HG03095 (cell line): ENCODE measurements at regions not wholly inside any gene's neighbourhood (a gene's known extent, or its start where the extent isn't known, plus 50 kb on each side); places are given as distances from the start of the nearest gene placed in this dataset.

Source experiments
- ATAC-seq: cut with Tn5 transposase; IDR thresholded peaks from one replicate; pipeline ENCODE4 v1.9.1; 2021; ENCODE audit warnings: moderate library complexity; ENCODE audit not compliant: unreplicated experiment

GRCh38 chr6:14969126-14969525 is 276.7 kb upstream of the JARID2 start:
- ATAC-seq = no peak

DNA sequence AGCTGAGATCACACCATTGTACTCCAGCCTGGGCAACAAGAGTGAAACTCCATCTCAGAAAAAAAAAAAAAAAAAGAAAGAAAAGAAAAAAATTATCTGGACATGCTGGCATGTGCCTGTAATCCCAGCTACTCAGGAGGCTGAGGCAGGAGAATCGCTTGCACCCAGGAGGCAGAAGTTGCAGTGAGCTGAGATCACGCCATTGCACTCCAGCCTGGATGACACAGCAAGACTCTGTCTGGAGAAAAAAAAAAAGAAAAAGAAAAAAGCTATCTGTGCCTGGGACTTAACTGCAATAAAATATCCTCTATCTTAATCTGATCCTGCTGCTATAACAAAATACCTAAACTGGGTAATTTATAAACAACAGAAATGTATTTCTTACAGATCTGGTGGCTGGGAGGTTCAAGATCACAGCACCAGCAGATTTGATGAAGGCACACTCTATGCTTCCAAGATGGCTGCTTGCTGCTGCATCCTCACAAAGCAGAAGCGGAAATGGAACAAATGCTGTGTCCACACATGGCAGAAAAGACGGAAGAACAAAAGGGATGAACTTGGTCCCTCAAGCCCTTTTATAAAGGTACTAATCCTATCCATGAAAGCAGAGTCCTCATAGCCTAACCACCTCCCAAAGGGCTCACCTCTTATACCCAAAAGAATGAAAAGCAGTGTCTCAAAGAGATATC is 273.3 kb upstream of the JARID2 start:
- no peak for ATAC-seq

- ATAC-seq = no peak
Observed at GRCh38 chr6:14974372-14974771, 271.5 kb upstream of the JARID2 start.

GRCh38 chr6:14974792-14975470 is 270.9 kb upstream of the JARID2 start:
- ATAC-seq = no peak

DNA sequence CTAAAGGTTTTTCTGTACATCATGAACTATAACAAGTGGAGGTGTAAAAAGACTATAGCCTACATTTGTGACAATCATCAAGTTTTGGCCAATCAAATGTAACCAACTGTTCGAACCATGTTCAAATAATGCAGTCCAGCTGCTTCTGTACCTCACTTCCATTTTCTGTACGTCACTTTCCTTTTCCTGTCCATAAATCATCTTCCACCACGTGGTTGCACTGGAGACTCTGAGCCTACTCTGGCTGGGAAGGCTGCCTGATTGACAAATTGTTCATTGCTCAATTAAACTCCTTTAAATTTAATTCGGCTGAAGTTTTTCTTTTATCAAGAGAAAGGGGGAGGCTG is 270.4 kb upstream of the JARID2 start:
- ATAC-seq = no peak

GRCh38 chr6:14977747-14978382 is 268.0 kb upstream of the JARID2 start:
- no peak for ATAC-seq

DNA sequence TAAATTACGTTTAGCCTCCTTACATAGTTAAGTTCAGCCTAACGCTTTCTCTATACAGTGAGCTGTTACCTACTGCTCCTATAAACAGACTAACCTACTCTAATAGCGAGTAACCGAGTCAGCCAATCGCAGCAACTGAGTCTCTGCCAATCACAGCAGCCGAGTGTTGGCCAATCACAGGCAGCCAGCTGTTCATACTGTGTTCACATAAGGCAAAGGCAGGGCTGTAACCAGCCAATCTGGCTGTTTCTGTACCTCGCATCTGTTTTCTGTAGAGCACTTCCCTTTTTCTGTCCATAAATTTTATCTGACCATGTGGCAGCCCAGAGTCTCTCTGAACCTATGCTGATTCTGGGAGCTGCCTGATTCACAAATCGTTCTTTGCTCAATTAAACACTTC is 263.9 kb upstream of the JARID2 start:
- ATAC-seq = no peak

- ATAC-seq = no peak
Observed at GRCh38 chr6:14983599-14984518, 262.0 kb upstream of the JARID2 start.

DNA sequence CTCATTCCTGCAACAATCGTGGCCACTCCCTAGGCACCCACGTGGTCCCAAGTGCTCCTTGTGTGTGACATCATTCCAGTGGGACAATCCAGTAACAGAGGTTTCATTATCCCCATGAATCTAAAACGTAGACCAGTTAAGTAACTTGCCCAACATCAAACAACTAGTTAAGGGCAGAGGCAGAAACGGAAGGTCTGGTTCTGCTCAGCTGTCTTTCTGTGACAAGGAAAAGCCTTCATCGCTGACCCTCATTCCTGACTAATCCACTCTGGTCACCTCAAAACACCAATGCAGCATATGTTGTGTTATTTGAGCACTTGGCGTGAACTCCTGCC is 261.4 kb upstream of the JARID2 start:
- no peak for ATAC-seq

DNA sequence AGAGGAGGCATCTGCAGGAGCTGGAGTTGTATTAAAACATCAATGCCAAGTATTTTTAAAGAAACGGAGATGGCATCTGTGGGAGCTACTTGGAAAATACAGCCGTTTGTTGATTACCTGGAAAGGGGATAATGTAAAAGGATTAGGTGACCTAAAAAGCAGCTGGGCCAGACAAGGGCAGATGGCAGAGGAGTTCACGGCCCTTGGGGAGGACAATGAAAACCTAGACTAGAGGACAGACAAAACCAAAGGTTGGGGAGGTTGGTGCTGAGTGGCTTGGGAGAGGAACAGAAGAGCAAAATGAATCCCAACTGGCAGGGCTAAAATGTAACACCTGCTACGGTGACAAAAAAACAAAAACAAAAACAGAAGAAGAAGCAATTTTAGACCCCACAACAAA is 260.5 kb upstream of the JARID2 start:
- ATAC-seq = no peak

DNA sequence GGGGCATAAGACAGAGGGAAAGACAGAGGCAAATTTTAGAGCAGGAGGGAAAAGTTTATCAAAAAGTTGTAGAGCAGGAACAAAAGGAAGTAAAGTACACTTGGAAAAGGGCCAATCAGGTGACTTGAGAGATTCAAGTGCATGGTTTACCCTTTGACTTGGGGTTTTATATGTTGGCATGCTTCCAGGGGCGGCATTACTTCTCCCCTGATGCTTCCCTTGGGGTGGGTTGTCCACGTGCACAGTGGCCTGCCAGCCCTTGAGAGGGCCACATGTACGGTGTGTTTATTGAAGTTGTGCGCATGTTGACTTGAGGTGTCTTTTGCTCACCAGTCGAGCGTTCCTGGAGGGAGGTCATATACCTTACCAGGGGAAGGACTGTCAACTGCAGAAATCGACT is 259.5 kb upstream of the JARID2 start:
- no peak for ATAC-seq

DNA sequence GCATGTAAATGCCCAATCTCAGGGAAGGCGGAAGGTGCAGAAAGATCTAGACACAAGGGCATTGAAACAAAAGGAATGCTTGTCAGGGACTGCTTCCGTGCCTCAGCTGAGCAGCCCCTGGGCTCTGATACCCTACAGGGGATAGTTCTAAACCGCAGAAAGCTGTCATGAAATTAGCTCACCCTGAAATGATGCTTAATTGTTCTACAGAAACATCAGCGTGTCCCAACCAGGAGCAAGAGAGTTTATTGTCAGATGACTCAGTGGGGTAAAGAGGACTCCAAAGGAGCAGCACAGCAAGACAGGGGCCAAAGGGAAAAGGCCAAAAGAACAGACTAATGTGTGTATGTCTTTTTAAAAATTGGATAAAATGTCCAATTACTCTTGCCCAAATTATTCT is 258.4 kb upstream of the JARID2 start:
- no peak for ATAC-seq

DNA sequence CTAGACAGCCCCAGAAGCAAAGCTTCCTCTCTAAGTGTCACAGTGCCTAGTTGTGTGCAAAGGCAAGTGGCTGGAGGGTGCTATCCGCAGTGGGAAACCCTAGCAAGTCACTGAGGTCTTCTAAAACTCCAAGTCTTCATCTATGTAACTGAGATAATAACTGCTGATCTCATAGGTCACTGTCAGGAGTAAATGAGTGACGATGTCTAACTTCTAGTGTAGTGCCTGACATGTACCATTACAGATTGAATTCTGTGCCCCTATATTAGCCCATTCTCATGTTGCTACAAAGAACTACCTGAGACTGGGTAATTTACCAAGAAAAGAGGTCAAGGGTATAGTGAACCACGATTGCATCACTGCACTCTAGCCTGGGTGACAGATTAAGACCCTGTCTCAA is 253.5 kb upstream of the JARID2 start:
- ATAC-seq = no peak

- ATAC-seq = no peak
Observed at GRCh38 chr6:14995208-14995607, 250.7 kb upstream of the JARID2 start.

DNA sequence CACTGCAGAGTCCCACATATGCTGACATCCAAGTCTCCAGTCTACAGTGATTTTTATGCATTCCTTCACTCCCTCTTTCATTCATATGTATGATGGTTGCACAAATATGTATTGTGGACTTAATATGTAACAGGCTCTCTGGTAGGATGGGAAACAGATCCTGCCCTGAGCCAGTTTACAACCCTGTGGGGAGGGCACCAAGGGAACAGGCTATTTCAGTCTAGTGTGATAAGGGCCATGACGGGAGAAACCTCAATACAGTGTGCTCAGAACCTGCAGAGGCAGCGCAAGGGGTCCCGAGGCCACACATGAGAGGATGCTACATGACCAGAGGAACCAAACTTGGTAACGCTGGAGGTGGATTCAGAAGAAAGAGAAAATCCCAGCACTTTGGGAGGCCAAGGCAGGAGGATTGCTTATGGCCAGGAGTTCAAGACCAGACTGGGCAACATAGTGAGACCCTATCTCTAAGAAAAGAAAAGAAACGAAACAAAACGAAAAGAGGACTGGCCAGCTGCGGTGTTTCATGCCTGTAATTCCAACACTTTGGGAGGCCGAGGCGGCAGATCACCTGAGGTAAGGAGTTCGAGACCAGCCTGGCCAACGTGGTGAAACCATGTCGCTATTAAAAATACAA is 249.8 kb upstream of the JARID2 start:
- no peak for ATAC-seq

DNA sequence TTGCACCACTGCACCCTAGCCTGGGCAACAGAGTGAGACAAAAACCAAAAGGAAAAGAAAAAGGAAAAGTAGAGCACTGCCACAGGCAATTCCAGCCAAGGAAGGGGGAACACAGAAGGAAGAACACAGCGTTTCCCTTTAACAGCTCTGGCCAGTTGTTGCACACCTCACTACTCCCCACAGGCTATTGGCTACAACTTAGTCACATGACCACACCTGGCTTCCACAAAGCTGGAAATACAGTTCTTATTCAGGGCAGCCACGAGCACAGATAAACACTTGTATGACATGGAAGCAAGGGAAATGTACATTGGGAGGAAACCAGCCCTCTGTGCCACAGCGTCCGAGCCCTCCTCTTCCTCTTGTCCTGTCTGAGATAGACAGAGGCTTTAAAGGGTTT is 249.0 kb upstream of the JARID2 start:
- no peak for ATAC-seq

DNA sequence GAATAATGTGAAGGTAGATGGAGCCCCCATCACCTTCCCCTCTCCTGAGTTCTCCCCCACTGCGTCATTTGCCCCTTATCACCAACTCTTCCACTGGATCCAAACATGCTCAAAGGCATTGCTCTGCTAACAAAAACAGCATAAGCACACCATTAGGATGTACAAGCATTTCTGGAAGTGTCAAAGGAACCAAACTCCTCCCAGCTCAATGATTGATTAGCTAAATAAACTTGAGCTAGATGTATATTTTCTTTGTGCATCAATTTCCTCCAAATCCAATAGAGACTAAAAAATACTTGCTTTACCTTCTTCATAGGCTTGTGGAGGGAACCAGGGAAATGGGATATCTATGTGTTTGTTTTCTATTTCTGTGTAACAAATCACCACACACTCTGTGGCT is 248.4 kb upstream of the JARID2 start:
- ATAC-seq = no peak

DNA sequence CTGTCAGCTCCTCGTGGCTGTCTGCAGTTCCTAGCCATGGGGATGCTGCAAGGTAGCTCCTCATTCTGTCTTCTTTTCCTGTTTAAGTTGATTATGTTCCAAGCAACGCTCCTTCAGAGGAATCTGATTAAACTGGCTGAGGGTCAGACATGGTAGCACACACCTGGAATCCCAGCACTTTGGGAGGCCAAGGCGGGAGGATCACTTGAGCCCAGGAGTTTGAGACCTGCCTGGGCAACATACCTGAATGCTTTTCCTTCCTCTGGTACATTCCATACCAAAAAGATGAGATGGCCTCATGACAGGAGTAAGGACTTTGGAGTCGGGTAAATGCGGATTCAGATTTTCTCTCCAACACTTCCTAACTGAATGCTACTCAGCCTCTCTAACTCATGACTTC is 246.8 kb upstream of the JARID2 start:
- ATAC-seq = no peak

DNA sequence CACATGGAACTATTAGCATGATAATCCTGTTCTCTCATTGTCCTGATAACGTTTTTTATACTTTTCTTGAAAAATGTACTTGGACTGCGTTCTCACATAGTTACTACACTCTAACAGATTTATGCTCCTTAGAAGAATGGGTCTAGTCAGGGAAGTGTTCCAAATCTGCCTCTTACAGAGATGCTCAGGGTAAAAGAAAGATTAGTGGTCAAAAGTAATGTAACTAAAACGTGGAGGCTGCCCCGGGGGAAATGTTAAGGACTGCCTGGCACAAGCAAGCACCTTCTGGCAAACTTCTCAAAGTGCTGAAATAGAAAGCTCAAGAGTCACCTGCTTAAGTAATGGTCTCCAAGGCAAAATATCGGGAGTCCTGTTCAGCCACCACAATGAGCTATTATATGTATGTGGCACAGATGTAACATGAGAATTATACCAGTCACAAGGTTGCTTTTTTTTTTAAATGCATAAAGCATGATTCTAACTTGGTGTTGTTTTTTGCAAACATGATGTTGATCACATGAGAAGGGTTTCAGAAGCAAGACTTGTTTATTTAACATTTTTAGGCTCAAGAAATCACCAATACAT is 244.5 kb upstream of the JARID2 start:
- no peak for ATAC-seq

- ATAC-seq = no peak
Observed at GRCh38 chr6:15008269-15008668, 237.6 kb upstream of the JARID2 start.

DNA sequence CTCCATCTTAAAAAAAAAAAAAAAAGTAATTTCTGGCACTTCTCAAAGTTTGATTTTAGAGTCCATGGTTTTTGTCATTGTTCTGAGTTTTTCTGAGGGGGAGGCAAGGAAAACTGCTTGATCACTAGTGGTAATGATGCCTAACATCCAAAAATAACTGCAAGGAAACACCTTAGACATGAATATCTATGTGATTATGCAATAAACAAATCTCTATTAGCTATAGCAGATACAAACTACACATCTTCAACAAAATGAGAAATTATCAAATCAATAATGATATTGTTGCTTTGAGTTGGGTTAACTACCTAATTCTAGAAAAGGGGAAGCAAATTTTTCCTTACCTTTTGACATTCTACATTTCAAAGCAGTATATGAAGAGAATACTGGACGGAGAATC is 230.9 kb upstream of the JARID2 start:
- no peak for ATAC-seq
